Ascending aorta (tissue), 2 donors: ENCODE measurements at regions not wholly inside any gene's neighbourhood (a gene's known extent, or its start where the extent isn't known, plus 50 kb on each side); places are given as distances from the start of the nearest gene placed in this dataset.

Experiments
- DNase-seq, 2 donors: peaks; one replicate each; pipeline ENCODE4 v3.0.0-alpha.2; 2019; ENCODE audit warnings: low spot score in 2 of 2
- H3K27ac ChIP-seq, 2 donors: fragments of 200-600 bp; sonication (generic); one replicate each; pipeline ENCODE4 v1.5.1; 2016 to 2017; ENCODE audit warnings: mild to moderate bottlenecking in 1 of 2
- H3K27me3 ChIP-seq: fragments of 200-600 bp; sonication (generic); one replicate; pipeline ENCODE4 v1.5.1; 2017
- H3K36me3 ChIP-seq, 2 donors: fragments of 200-600 bp; sonication (generic); one replicate each; pipeline ENCODE4 v1.5.1; 2016
- H3K4me1 ChIP-seq, 2 donors: fragments of 200-600 bp; sonication (generic); one replicate each; pipeline ENCODE4 v1.5.1; 2016 to 2017; ENCODE audit warnings: mild to moderate bottlenecking in 1 of 2
- H3K4me3 ChIP-seq, 2 donors: fragments of 200-600 bp; sonication (generic); one replicate each; pipeline ENCODE4 v1.5.1; 2016 to 2017; ENCODE audit warnings: mild to moderate bottlenecking in 1 of 2
- H3K9me3 ChIP-seq, 2 donors: fragments of 200-600 bp; sonication (generic); one replicate each; pipeline ENCODE4 v1.5.1; 2016
- CTCF ChIP-seq, 3 experiments: fragments of 200-600 bp in 2 of 3; fragments of 450-650 bp in 1 of 3; sonication (generic) in 2 of 3; IDR thresholded peaks; one replicate each; pipeline ENCODE4 v1.5.1; 2016 to 2019; ENCODE audit warnings: antibody characterized with exemption in 3 of 3, mild to moderate bottlenecking in 1 of 3, moderate library complexity in 1 of 3
- intact Hi-C: fragments of 100-400 bp; cut with DNase I; formaldehyde crosslinking; loops from one replicate; pipeline ENCODE4 v1.15.1; 2023

DNA sequence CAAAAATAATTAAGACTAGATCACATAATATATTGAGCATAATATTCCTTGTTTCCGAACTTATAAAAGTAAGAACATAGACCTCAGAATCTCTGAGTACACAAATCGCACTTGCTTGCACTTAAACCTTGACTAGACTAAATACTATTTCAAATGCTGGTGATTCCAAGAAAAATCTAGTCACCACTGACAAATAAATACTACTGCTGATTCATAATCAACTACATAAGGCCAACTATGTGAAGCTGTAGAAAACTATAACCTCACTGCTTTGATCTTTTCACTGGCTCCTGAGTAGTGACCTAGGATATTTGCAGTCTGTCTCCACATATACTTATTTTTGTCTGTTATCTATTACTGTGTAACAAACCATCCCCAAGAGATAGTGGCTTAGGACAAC, 245.4 kb downstream of the DIO2 start:
- Histone ChIP-seq H3K27me3 (no peaks in the 10 kb centered on the region), H3K27ac (no peak overlapping the region), H3K9me3 (no peaks in the 10 kb centered on the region), H3K4me1 (no peaks in the 10 kb centered on the region), H3K36me3 (no peaks in the 10 kb centered on the region), H3K4me3 (no peak overlapping the region)
- TF ChIP-seq CTCF (IDR thresholded peaks at IDR 0.05) = no peak
- DNase-seq = no peak
- intact Hi-C loops = no loop called here

DNA sequence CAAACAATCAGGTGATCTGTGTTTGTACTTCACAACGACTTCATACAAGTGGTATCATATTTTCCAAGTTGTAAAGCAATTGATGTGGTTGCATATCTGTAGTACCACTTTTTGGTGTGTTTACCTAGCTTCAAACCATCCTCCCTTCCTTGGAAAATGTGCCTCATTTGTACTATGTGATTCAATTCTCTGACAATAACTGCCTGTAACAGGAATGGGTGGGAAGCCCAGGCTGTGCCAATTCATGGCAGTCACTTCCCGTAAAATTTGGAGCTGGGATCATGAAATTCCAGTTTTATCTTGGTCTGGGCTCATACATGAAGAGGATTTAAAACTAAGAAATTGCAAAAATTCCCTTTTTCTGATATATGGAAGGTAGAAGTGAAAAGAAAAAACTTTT, 250.1 kb downstream of the DIO2 start:
- no peak for DNase-seq

GRCh38 chr14:79960288-79960687, 251.0 kb downstream of the DIO2 start:
- no peaks in the 10 kb centered on the region for H3K36me3 ChIP-seq
- TF ChIP-seq CTCF (IDR thresholded peaks at IDR 0.05) = no peak
- H3K9me3 ChIP-seq = no peaks in the 10 kb centered on the region
- no peaks in the 10 kb centered on the region for H3K27me3 ChIP-seq
- H3K4me3 ChIP-seq = no peak overlapping the region
- intact Hi-C loops = no loop called here
- DNase-seq = no peak
- H3K27ac ChIP-seq = no peak overlapping the region
- no peaks in the 10 kb centered on the region for H3K4me1 ChIP-seq

More for the DNA sequence above, 250.1 kb downstream of the DIO2 start:
- no peak overlapping the region for H3K4me3 ChIP-seq
- intact Hi-C loops = no loop called here
- H3K4me1 ChIP-seq = no peaks in the 10 kb centered on the region
- no peak for TF ChIP-seq CTCF (IDR thresholded peaks at IDR 0.05)
- no peaks in the 10 kb centered on the region for H3K27me3 ChIP-seq
- H3K27ac ChIP-seq = no peak overlapping the region
- H3K9me3 ChIP-seq = no peaks in the 10 kb centered on the region
- no peaks in the 10 kb centered on the region for H3K36me3 ChIP-seq

DNA sequence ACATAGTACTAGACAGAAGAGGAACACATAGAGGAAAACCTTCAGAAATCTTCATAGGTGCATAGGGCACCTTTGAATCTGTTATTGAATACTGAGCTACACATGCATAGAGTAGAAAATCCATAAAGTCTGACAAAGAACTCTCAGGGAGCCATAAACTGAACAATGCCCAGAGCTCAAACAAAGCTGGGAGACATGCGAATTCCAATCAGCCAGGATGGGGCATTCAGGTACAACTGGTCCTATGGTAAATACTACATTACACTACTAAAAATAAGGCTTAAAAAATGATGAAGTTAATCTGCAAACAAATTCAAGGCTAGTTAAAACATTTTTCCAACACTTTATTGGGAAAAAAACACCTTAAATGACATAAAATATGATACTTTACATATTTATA, 259.7 kb downstream of the DIO2 start:
- no peak overlapping the region for H3K27ac ChIP-seq
- H3K9me3 ChIP-seq = peaks cover 0 to 4% of the 10 kb centered on the region in 2 donors
- intact Hi-C loops = no loop called here
- no peak for TF ChIP-seq CTCF (IDR thresholded peaks at IDR 0.05)
- no peaks in the 10 kb centered on the region for H3K27me3 ChIP-seq
- no peak overlapping the region for H3K4me3 ChIP-seq
- DNase-seq = no peak
- H3K4me1 ChIP-seq = no peaks in the 10 kb centered on the region
- H3K36me3 ChIP-seq = no peaks in the 10 kb centered on the region

- H3K27ac ChIP-seq = no peak overlapping the region
- no peaks in the 10 kb centered on the region for H3K4me1 ChIP-seq
- intact Hi-C loops = no loop called here
- TF ChIP-seq CTCF (IDR thresholded peaks at IDR 0.05) = no peak
- H3K27me3 ChIP-seq = no peaks in the 10 kb centered on the region
- no peaks in the 10 kb centered on the region for H3K36me3 ChIP-seq
- DNase-seq = no peak
- H3K9me3 ChIP-seq = peaks cover 0 to 4% of the 10 kb centered on the region in 2 donors
- H3K4me3 ChIP-seq = no peak overlapping the region
Measured at GRCh38 chr14:79949906-79950305, 261.4 kb downstream of the DIO2 start.

DNA sequence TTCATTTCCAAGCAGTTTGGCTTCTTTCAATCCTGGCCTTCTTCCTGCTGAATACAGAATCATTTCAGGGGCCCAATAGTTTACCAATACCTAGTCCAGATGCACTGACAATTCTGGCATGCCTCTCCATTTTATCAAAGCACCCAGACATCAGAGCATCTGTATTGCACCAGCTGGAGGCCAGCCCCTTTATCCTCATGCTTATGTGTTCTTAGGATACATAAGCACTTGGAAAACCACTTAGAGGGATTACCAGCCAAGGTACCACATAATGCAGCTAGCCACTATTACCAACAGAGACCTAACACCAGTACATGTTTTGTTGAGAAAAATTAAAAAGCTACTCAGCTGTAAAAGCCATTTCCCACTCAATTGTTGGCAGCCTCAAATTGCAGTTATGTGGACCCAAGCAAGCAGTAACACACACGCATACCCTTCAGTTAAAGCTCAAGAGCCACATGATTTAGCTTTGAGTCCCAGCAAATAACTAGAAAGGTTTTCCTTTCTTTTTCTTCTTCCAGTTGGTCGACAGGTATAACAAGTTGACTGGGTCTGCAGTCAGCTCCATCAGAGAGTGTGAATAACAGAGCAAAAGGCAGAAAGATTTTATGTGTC, 263.8 kb downstream of the DIO2 start:
- Histone ChIP-seq H3K36me3 (no peaks in the 10 kb centered on the region), H3K4me1 (no peaks in the 10 kb centered on the region), H3K4me3 (no peak overlapping the region), H3K27ac (no peak overlapping the region), H3K27me3 (no peaks in the 10 kb centered on the region), H3K9me3 (no peaks in the 10 kb centered on the region)
- intact Hi-C loops = no loop called here
- no peak for TF ChIP-seq CTCF (IDR thresholded peaks at IDR 0.05)
- DNase-seq = no peak
